HL-60 (cell line): ENCODE measurements at regions not wholly inside any gene's neighbourhood (a gene's known extent, or its start where the extent isn't known, plus 50 kb on each side); places are given as distances from the start of the nearest gene placed in this dataset.

Experiments
- CTCF ChIP-seq: IDR thresholded peaks from one replicate; pipeline ENCODE4 v1.5.1; 2011; ENCODE audit warnings: low read length, control low read depth, inconsistent platforms; ENCODE audit not compliant: insufficient read depth
- POLR2AphosphoS5 ChIP-seq: IDR thresholded peaks from 2 replicates; pipeline ENCODE4 v1.6.1; 2012; ENCODE audit warnings: low read depth

GRCh38 chr5:167633114-167633513 is 658.3 kb upstream of the WWC1 start:
- no peak for TF ChIP-seq CTCF
- no peak for TF ChIP-seq POLR2AphosphoS5
